ENCODE measurements at regions not wholly inside any gene's neighbourhood (a gene's known extent, or its start where the extent isn't known, plus 50 kb on each side); places are given as distances from the start of the nearest gene placed in this dataset.
A peak's percentile ranks its signal among the peaks of the same experiment; 100 is the strongest.

DNA sequence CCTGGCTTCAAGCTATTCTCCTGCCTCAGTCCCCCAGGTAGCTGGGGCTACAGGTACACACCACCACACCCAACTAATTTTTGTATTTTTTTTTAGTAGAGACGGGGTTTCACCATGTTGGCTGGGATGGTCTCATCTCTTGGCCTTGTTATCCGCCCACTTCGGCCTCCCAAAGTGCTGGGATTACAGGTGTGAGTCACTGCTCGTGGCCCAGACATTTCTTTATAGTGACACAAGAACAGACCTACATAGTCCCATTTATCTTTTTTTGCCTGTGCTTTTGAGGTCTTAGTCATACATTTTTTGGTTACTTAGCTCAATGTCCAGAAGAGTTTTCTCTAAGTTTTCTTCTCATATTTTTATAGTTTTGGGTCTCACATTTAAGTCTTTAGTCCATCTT is 247.4 kb downstream of the SYT10 start (continued):
- TF ChIP-seq, protein P1, sequence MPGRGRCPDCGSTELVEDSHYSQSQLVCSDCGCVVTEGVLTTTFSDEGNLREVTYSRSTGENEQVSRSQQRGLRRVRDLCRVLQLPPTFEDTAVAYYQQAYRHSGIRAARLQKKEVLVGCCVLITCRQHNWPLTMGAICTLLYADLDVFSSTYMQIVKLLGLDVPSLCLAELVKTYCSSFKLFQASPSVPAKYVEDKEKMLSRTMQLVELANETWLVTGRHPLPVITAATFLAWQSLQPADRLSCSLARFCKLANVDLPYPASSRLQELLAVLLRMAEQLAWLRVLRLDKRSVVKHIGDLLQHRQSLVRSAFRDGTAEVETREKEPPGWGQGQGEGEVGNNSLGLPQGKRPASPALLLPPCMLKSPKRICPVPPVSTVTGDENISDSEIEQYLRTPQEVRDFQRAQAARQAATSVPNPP (CRISPR knock-in tag; IDR thresholded peaks at IDR 0.05) = no peak
- TF ChIP-seq ZSCAN21 (CRISPR knock-in tag; IDR thresholded peaks at IDR 0.05; ENCODE audit: borderline replicate concordance) (no peak), ZNF879 (CRISPR knock-in tag; IDR thresholded peaks at IDR 0.05) (no peak), ZNF430 (CRISPR knock-in tag; IDR thresholded peaks at IDR 0.05) (no peak)

DNA sequence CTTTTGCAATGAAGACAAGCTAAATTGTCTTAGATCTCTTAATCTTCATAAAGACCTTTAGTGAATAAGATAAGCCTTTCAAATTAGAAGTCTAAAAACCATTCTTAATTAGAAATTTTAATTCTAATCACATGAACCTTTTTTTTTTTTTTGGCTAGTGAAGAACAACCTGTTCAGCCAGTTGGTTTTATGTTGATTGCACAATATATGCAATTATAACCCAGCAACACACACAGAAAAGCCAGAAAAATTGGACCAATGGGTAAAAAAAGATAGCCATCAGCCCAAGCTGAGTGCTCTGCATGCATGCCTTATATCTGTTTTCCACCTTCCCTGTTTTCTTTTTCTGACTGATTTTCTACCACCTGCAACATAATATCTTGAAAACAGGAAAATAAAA is 252.2 kb downstream of the SYT10 start:
- no peaks in the 10 kb centered on the region for H3K79me2 ChIP-seq (ENCODE audit: insufficient read depth, low read length)
- no peak for FAIRE-seq
- H3K36me3 ChIP-seq (replicated peaks in 1 of 2; ENCODE audit: control insufficient read depth in 1 of 2, insufficient read depth in 2 of 2, low read length in 2 of 2) = no peaks in the 10 kb centered on the region
- DNase-seq (ENCODE audit: low spot score) = no peak
- POLR2A ChIA-PET = no interaction called here
- no peak overlapping the region for H3K27ac ChIP-seq (ENCODE audit: extremely low read length, insufficient read depth, low read length)
- ATAC-seq = no peak
- H3K9me3 ChIP-seq (ENCODE audit: low read length) = no peaks in the 10 kb centered on the region
- H4K20me1 ChIP-seq (ENCODE audit: insufficient read depth, low read length) = no peaks in the 10 kb centered on the region
- in situ Hi-C loops (cut with HindIII; ENCODE audit: extremely low pct_ligation_motif_present, low pct_unique_long_range_greater_than_20kb) (no loop called here), intact Hi-C loops (cut with micrococcal nuclease; ENCODE audit: unreplicated experiment) (no loop called here)
- H3K27me3 ChIP-seq (ENCODE audit: control insufficient read depth in 1 of 2, insufficient read depth in 2 of 2, low read length in 2 of 2) = no peaks in the 10 kb centered on the region
- CTCF ChIA-PET (ENCODE audit: low intra/inter-chr PET ratio, low total read pairs) = no interaction called here
- H3K9ac ChIP-seq (ENCODE audit: insufficient read depth, low read depth, low read length) = no peak overlapping the region
- no peak overlapping the region for H3K4me3 ChIP-seq (replicated peaks in 1 of 3; ENCODE audit: insufficient read depth in 1 of 3, low read depth in 2 of 3, low read length in 3 of 3)
- no peaks in the 10 kb centered on the region for H3K4me1 ChIP-seq (ENCODE audit: insufficient read depth, low read length)
- no TSS peak for BruUV-seq (replicated peaks)
- no peak overlapping the region for H3K4me2 ChIP-seq (ENCODE audit: low read depth, low read length)
- H2AFZ ChIP-seq (ENCODE audit: low read length) = no peak overlapping the region
- TF ChIP-seq ZNF333 (CRISPR knock-in tag; IDR thresholded peaks at IDR 0.05; ENCODE audit: borderline replicate concordance) (no peak), CEBPB (IDR thresholded peaks at IDR 0.05; ENCODE audit: borderline replicate concordance, low read depth, low read length) (peak; percentile 62; the same call in 1 of the 2 replicates)

DNA sequence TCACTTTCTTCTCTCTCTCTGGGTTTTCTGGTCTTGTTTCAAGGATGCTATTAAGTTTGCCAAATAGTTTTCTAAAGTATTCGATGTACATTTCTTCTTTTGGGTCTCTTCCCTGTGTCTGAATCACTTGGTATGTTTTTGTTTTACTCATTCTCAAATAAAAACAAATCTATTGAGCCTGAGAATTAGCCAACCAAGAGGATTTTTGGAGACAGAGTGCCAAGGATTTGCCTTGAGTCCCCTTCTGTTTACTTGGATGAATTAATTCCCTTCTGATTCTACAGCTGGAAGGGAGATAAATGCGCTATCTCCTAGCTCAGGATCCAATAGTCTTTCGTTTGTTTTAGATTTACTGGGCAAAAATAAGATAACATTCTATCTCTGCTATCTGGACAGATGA is 255.5 kb downstream of the SYT10 start:
- H3K4me1 ChIP-seq (ENCODE audit: insufficient read depth, low read length) = 0 out of 2 replicates have a peak, but pooled peaks cover 4% of the 10 kb centered on the region
- WGBS (ENCODE audit: low lambda C conversion rate) = 5% methylated on average over 3 of the region's 3 CpGs
- in situ Hi-C loops (cut with HindIII; ENCODE audit: extremely low pct_ligation_motif_present, low pct_unique_long_range_greater_than_20kb) = no loop called here
- H3K9me3 ChIP-seq (ENCODE audit: low read length) = no peaks in the 10 kb centered on the region; the same call in 1 of the 2 replicates
- H3K36me3 ChIP-seq (replicated peaks in 1 of 2; ENCODE audit: control insufficient read depth in 1 of 2, insufficient read depth in 2 of 2, low read length in 2 of 2) = no peaks in the 10 kb centered on the region
- no TSS peak for BruUV-seq (replicated peaks)
- H3K27ac ChIP-seq (ENCODE audit: extremely low read length, insufficient read depth, low read length) = no peak overlapping the region
- H2AFZ ChIP-seq (ENCODE audit: low read length) = no peak overlapping the region
- ChIA-PET POLR2A (no interaction called here), CTCF (ENCODE audit: low intra/inter-chr PET ratio, low total read pairs) (no interaction called here)
- intact Hi-C loops (cut with micrococcal nuclease; ENCODE audit: unreplicated experiment) = no loop called here
- FAIRE-seq (no peak), ATAC-seq (no peak), DNase-seq (ENCODE audit: low spot score) (no peak)
- no peak overlapping the region for H3K9ac ChIP-seq (ENCODE audit: insufficient read depth, low read depth, low read length)
- no peaks in the 10 kb centered on the region for H3K27me3 ChIP-seq (ENCODE audit: control insufficient read depth in 1 of 2, insufficient read depth in 2 of 2, low read length in 2 of 2)
- no peaks in the 10 kb centered on the region for H3K79me2 ChIP-seq (ENCODE audit: insufficient read depth, low read length)
- no peak overlapping the region for H3K4me3 ChIP-seq (replicated peaks in 1 of 3; ENCODE audit: insufficient read depth in 1 of 3, low read depth in 2 of 3, low read length in 3 of 3)
- H4K20me1 ChIP-seq (ENCODE audit: insufficient read depth, low read length) = no peaks in the 10 kb centered on the region
- no peak overlapping the region for H3K4me2 ChIP-seq (ENCODE audit: low read depth, low read length)
- TF ChIP-seq ZNF589 (CRISPR knock-in tag; conservative IDR thresholded peaks at IDR 0.05) (no peak), PHF21A (CRISPR knock-in tag; IDR thresholded peaks at IDR 0.05) (no peak), NPAS2 (CRISPR knock-in tag; IDR thresholded peaks at IDR 0.05; ENCODE audit: borderline replicate concordance) (no peak), SOX5 (CRISPR knock-in tag; IDR thresholded peaks at IDR 0.05; ENCODE audit: borderline replicate concordance) (no peak), ZNF367 (CRISPR knock-in tag; IDR thresholded peaks at IDR 0.05; ENCODE audit: borderline replicate concordance) (no peak), ZFP36L2 (CRISPR knock-in tag; IDR thresholded peaks at IDR 0.05) (no peak)
- TF ChIP-seq, protein P2, sequence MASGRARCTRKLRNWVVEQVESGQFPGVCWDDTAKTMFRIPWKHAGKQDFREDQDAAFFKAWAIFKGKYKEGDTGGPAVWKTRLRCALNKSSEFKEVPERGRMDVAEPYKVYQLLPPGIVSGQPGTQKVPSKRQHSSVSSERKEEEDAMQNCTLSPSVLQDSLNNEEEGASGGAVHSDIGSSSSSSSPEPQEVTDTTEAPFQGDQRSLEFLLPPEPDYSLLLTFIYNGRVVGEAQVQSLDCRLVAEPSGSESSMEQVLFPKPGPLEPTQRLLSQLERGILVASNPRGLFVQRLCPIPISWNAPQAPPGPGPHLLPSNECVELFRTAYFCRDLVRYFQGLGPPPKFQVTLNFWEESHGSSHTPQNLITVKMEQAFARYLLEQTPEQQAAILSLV (CRISPR knock-in tag; IDR thresholded peaks at IDR 0.05; ENCODE audit: borderline replicate concordance) = no peak
- TF ChIP-seq, protein P3, sequence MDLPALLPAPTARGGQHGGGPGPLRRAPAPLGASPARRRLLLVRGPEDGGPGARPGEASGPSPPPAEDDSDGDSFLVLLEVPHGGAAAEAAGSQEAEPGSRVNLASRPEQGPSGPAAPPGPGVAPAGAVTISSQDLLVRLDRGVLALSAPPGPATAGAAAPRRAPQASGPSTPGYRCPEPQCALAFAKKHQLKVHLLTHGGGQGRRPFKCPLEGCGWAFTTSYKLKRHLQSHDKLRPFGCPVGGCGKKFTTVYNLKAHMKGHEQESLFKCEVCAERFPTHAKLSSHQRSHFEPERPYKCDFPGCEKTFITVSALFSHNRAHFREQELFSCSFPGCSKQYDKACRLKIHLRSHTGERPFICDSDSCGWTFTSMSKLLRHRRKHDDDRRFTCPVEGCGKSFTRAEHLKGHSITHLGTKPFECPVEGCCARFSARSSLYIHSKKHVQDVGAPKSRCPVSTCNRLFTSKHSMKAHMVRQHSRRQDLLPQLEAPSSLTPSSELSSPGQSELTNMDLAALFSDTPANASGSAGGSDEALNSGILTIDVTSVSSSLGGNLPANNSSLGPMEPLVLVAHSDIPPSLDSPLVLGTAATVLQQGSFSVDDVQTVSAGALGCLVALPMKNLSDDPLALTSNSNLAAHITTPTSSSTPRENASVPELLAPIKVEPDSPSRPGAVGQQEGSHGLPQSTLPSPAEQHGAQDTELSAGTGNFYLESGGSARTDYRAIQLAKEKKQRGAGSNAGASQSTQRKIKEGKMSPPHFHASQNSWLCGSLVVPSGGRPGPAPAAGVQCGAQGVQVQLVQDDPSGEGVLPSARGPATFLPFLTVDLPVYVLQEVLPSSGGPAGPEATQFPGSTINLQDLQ (CRISPR knock-in tag; IDR thresholded peaks at IDR 0.05) = no peak
